ENCODE measurements at regions not wholly inside any gene's neighbourhood (a gene's known extent, or its start where the extent isn't known, plus 50 kb on each side); places are given as distances from the start of the nearest gene placed in this dataset.

GRCh38 chr22:47324435-47324990, 562.1 kb downstream of the TBC1D22A start:
- in situ Hi-C loops (cut with MboI; ENCODE audit: low sequenced_read_pairs): no loop called here
- Histone ChIP-seq H3K9me3 (0 out of 2 replicates have a peak, but pooled peaks cover 2% of the 10 kb centered on the region), H3K4me1 (no peaks in the 10 kb centered on the region), H3K4me3 (no peak overlapping the region), H3K36me3 (replicated peaks) (no peaks in the 10 kb centered on the region), H3K27me3 (ENCODE audit: low read depth) (no peaks in the 10 kb centered on the region)
- no peak for DNase-seq (ENCODE audit: low spot score in 2 of 2)

DNA sequence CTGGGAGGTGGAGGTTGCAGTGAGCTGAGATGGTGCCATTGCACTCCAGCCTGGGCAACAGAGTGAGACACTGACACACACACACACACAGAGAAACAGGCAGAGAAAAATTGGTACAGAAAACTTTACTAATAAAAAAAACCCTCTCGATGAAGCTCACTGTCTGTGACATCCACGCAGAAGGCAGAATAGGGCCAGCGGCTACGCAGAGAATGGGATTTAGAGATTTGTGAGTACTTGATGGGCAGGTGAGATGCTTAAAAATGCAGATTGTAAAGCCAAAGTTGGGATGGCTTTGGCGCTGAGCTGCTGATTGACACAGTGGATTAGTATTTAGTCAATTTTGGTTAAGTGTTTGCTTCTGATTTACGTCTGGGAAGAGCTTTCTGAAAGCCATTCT, 561.1 kb downstream of the TBC1D22A start:
- DNase-seq (ENCODE audit: low spot score in 2 of 2): no peak
- H3K4me1 ChIP-seq: no peaks in the 10 kb centered on the region
- no peaks in the 10 kb centered on the region for H3K36me3 ChIP-seq (replicated peaks)
- no peaks in the 10 kb centered on the region for H3K27me3 ChIP-seq (ENCODE audit: low read depth)
- in situ Hi-C loops (cut with MboI; ENCODE audit: low sequenced_read_pairs): no loop called here
- H3K9me3 ChIP-seq: 0 out of 2 replicates have a peak, but pooled peaks cover 2% of the 10 kb centered on the region
- no peak overlapping the region for H3K4me3 ChIP-seq

- H3K27me3 ChIP-seq (ENCODE audit: low read depth): no peaks in the 10 kb centered on the region
- no peaks in the 10 kb centered on the region for H3K36me3 ChIP-seq (replicated peaks)
- in situ Hi-C loops (cut with MboI; ENCODE audit: low sequenced_read_pairs): no loop called here
- DNase-seq (ENCODE audit: low spot score in 2 of 2): no peak
- no peak overlapping the region for H3K4me3 ChIP-seq
- no peaks in the 10 kb centered on the region for H3K4me1 ChIP-seq
- 0 out of 2 replicates have a peak, but pooled peaks cover 2% of the 10 kb centered on the region for H3K9me3 ChIP-seq
Measured at GRCh38 chr22:47322854-47323253, 560.4 kb downstream of the TBC1D22A start.

DNA sequence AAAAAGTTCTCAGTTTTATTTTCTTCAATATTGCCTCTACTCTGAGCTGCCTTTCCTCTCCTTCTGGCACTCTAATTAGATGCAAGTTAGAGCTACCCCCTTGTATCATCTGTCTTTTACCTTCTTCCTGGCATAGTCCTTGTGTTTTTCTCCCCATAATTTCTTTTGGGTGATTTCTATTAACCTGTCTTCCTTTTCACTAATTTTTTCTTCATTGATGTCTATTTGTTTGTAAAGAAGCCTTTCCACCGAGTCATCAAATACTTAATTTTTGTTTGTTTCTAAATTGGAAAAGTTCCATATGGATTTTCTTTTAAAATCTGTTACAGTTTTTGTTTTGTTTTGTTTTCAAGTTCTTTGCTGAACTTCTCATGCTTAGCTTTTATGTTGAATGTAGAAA, 558.1 kb downstream of the TBC1D22A start:
- 0 out of 2 replicates have a peak, but pooled peaks cover 2% of the 10 kb centered on the region for H3K9me3 ChIP-seq
- no peaks in the 10 kb centered on the region for H3K27me3 ChIP-seq (ENCODE audit: low read depth)
- H3K4me3 ChIP-seq: no peak overlapping the region
- H3K4me1 ChIP-seq: no peaks in the 10 kb centered on the region
- no peaks in the 10 kb centered on the region for H3K36me3 ChIP-seq (replicated peaks)
- in situ Hi-C loops (cut with MboI; ENCODE audit: low sequenced_read_pairs): no loop called here
- DNase-seq (ENCODE audit: low spot score in 2 of 2): no peak

- no peak for DNase-seq (ENCODE audit: low spot score in 2 of 2)
- in situ Hi-C loops (cut with MboI; ENCODE audit: low sequenced_read_pairs): no loop called here
Measured at GRCh38 chr22:47318041-47318737, 555.7 kb downstream of the TBC1D22A start.

GRCh38 chr22:47315862-47316419, 553.5 kb downstream of the TBC1D22A start:
- Histone ChIP-seq H3K27me3 (ENCODE audit: low read depth) (no peaks in the 10 kb centered on the region), H3K36me3 (replicated peaks) (no peaks in the 10 kb centered on the region), H3K9me3 (0 out of 2 replicates have a peak, but pooled peaks cover 2% of the 10 kb centered on the region), H3K4me1 (no peaks in the 10 kb centered on the region), H3K4me3 (no peak overlapping the region)
- in situ Hi-C loops (cut with MboI; ENCODE audit: low sequenced_read_pairs): no loop called here
- DNase-seq (ENCODE audit: low spot score in 2 of 2): no peak

More at GRCh38 chr22:47318041-47318737, 555.7 kb downstream of the TBC1D22A start:
- Histone ChIP-seq H3K36me3 (replicated peaks) (no peaks in the 10 kb centered on the region), H3K4me3 (no peak overlapping the region), H3K9me3 (0 out of 2 replicates have a peak, but pooled peaks cover 2% of the 10 kb centered on the region), H3K4me1 (no peaks in the 10 kb centered on the region), H3K27me3 (ENCODE audit: low read depth) (no peaks in the 10 kb centered on the region)

DNA sequence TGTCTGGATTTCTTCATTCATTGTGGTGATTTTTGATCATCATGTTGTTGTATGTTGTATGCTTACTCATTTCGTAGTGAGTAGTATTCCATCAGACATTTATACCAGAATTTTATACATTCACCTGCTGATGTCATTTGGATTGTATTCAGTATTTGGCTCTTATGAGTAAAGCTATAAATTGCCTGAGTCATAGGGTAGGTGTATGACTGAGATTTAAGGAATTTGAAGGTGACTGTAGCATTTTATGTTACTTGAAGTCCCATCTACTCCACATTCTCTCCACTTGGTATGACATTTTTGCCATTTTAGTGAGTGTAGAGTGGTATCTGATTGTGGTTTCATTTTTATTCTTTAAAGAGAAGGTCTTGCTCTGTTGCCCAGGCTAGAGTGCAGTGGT, 548.2 kb downstream of the TBC1D22A start:
- no peaks in the 10 kb centered on the region for H3K36me3 ChIP-seq (replicated peaks)
- in situ Hi-C loops (cut with MboI; ENCODE audit: low sequenced_read_pairs): no loop called here
- no peak for DNase-seq (ENCODE audit: low spot score in 2 of 2)
- H3K27me3 ChIP-seq (ENCODE audit: low read depth): no peaks in the 10 kb centered on the region
- no peaks in the 10 kb centered on the region for H3K9me3 ChIP-seq
- H3K4me3 ChIP-seq: no peak overlapping the region
- H3K4me1 ChIP-seq: no peaks in the 10 kb centered on the region

DNA sequence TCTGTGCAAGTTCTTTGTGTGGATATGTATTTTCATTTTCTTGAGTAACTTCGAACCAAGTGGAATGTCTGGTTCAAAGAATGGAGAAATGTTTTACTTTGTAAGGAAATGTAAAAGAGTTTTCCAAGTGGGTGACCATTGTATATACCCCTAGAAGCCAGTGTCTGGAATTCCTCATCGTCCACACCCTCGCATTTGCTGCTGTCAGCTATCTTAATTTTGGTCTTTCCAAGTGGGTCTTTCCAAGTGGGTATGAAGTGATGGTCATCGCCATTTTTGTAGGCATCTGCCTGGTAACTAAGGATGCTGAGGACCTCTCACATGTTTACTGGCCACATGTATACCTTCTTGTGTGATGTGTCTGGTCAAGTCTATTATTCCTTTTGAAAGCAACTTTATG, 547.5 kb downstream of the TBC1D22A start:
- DNase-seq (ENCODE audit: low spot score in 2 of 2): no peak
- H3K4me1 ChIP-seq: no peaks in the 10 kb centered on the region
- in situ Hi-C loops (cut with MboI; ENCODE audit: low sequenced_read_pairs): no loop called here
- no peaks in the 10 kb centered on the region for H3K9me3 ChIP-seq
- H3K4me3 ChIP-seq: no peak overlapping the region
- no peaks in the 10 kb centered on the region for H3K36me3 ChIP-seq (replicated peaks)
- no peaks in the 10 kb centered on the region for H3K27me3 ChIP-seq (ENCODE audit: low read depth)

GRCh38 chr22:47309476-47309875, 547.0 kb downstream of the TBC1D22A start:
- DNase-seq (ENCODE audit: low spot score in 2 of 2): no peak
- in situ Hi-C loops (cut with MboI; ENCODE audit: low sequenced_read_pairs): no loop called here

GRCh38 chr22:47308886-47309285, 546.4 kb downstream of the TBC1D22A start:
- Histone ChIP-seq H3K4me1 (no peaks in the 10 kb centered on the region), H3K4me3 (no peak overlapping the region), H3K9me3 (no peaks in the 10 kb centered on the region), H3K36me3 (replicated peaks) (no peaks in the 10 kb centered on the region), H3K27me3 (ENCODE audit: low read depth) (no peaks in the 10 kb centered on the region)
- no peak for DNase-seq (ENCODE audit: low spot score in 2 of 2)
- in situ Hi-C loops (cut with MboI; ENCODE audit: low sequenced_read_pairs): no loop called here

More at GRCh38 chr22:47309476-47309875, 547.0 kb downstream of the TBC1D22A start:
- Histone ChIP-seq H3K27me3 (ENCODE audit: low read depth) (no peaks in the 10 kb centered on the region), H3K4me3 (no peak overlapping the region), H3K9me3 (no peaks in the 10 kb centered on the region), H3K36me3 (replicated peaks) (no peaks in the 10 kb centered on the region), H3K4me1 (no peaks in the 10 kb centered on the region)

GRCh38 chr22:47307822-47308221, 545.4 kb downstream of the TBC1D22A start:
- DNase-seq (ENCODE audit: low spot score in 2 of 2): no peak
- in situ Hi-C loops (cut with MboI; ENCODE audit: low sequenced_read_pairs): no loop called here
- H3K9me3 ChIP-seq: no peaks in the 10 kb centered on the region

GRCh38 chr22:47307326-47307725, 544.9 kb downstream of the TBC1D22A start:
- DNase-seq (ENCODE audit: low spot score in 2 of 2): no peak
- in situ Hi-C loops (cut with MboI; ENCODE audit: low sequenced_read_pairs): no loop called here

More at GRCh38 chr22:47307822-47308221, 545.4 kb downstream of the TBC1D22A start:
- H3K4me3 ChIP-seq: no peak overlapping the region
- H3K36me3 ChIP-seq (replicated peaks): no peaks in the 10 kb centered on the region
- H3K4me1 ChIP-seq: no peaks in the 10 kb centered on the region
- H3K27me3 ChIP-seq (ENCODE audit: low read depth): no peaks in the 10 kb centered on the region

GRCh38 chr22:47304854-47305253, 542.4 kb downstream of the TBC1D22A start:
- H3K36me3 ChIP-seq (replicated peaks): no peaks in the 10 kb centered on the region
- no peaks in the 10 kb centered on the region for H3K4me1 ChIP-seq
- no peak for DNase-seq (ENCODE audit: low spot score in 2 of 2)
- H3K27me3 ChIP-seq (ENCODE audit: low read depth): no peaks in the 10 kb centered on the region
- in situ Hi-C loops (cut with MboI; ENCODE audit: low sequenced_read_pairs): no loop called here
- H3K4me3 ChIP-seq: no peak overlapping the region
- no peaks in the 10 kb centered on the region for H3K9me3 ChIP-seq

More at GRCh38 chr22:47307326-47307725, 544.9 kb downstream of the TBC1D22A start:
- H3K4me1 ChIP-seq: no peaks in the 10 kb centered on the region
- no peaks in the 10 kb centered on the region for H3K36me3 ChIP-seq (replicated peaks)
- H3K27me3 ChIP-seq (ENCODE audit: low read depth): no peaks in the 10 kb centered on the region
- H3K4me3 ChIP-seq: no peak overlapping the region
- H3K9me3 ChIP-seq: no peaks in the 10 kb centered on the region

- H3K36me3 ChIP-seq (replicated peaks): no peaks in the 10 kb centered on the region
- DNase-seq (ENCODE audit: low spot score in 2 of 2): no peak
- no peak overlapping the region for H3K4me3 ChIP-seq
- in situ Hi-C loops (cut with MboI; ENCODE audit: low sequenced_read_pairs): no loop called here
- H3K9me3 ChIP-seq: no peaks in the 10 kb centered on the region
- H3K27me3 ChIP-seq (ENCODE audit: low read depth): no peaks in the 10 kb centered on the region
- no peaks in the 10 kb centered on the region for H3K4me1 ChIP-seq
Measured at GRCh38 chr22:47304191-47304831, 541.9 kb downstream of the TBC1D22A start.
